ENCODE measurements at regions not wholly inside any gene's neighbourhood (a gene's known extent, or its start where the extent isn't known, plus 50 kb on each side); places are given as distances from the start of the nearest gene placed in this dataset.
A peak's percentile ranks its signal among the peaks of the same experiment; 100 is the strongest.
"Not testable (repeated sequence)": the region's sequence is repeated elsewhere in the genome, so short reads cannot be mapped to it uniquely, and the experiment has no call there.

- Histone ChIP-seq H3K4me2 (ENCODE audit: control insufficient read depth, extremely low read depth, insufficient read depth, low read depth, low read length) (no peak overlapping the region), H3K4me1 (ENCODE audit: control insufficient read depth, extremely low read depth, insufficient read depth, low read length) (no peaks in the 10 kb centered on the region), H3K9ac (ENCODE audit: control insufficient read depth, extremely low read depth, insufficient read depth, low read length) (no peak overlapping the region), H3K79me2 (ENCODE audit: control insufficient read depth, insufficient read depth, low read length) (no peaks in the 10 kb centered on the region), H3K9me3 (ENCODE audit: control insufficient read depth, low read depth, low read length) (no peaks in the 10 kb centered on the region), H3K4me3 (ENCODE audit: control insufficient read depth in 2 of 3, extremely low read depth in 1 of 3, insufficient read depth in 2 of 3, low read depth in 1 of 3, low read length in 3 of 3) (no peak overlapping the region), H3K27ac (ENCODE audit: control insufficient read depth, insufficient read depth, low read length) (no peak overlapping the region), H4K20me1 (ENCODE audit: control insufficient read depth, extremely low read depth, insufficient read depth, low read length) (no peaks in the 10 kb centered on the region), H3K9me1 (ENCODE audit: control insufficient read depth, extremely low read depth, insufficient read depth, low read length) (no peaks in the 10 kb centered on the region), H2AFZ (ENCODE audit: control insufficient read depth, low read length) (no peak overlapping the region), H3K36me3 (ENCODE audit: control insufficient read depth in 2 of 2, extremely low read depth in 1 of 2, insufficient read depth in 2 of 2, low read length in 2 of 2) (no peaks in the 10 kb centered on the region), H3K27me3 (ENCODE audit: control insufficient read depth, extremely low read depth, insufficient read depth, low read length) (no peaks in the 10 kb centered on the region)
- FAIRE-seq (no peak), DNase-seq (ENCODE audit: low read depth, low spot score) (no peak)
- TF ChIP-seq EZH2 (IDR thresholded peaks at IDR 0.05; ENCODE audit: low read length) (no peak), CTCF (optimal IDR thresholded peaks at IDR 0.05 in 1 of 3, IDR thresholded peaks at IDR 0.05 in 1 of 3, conservative IDR thresholded peaks at IDR 0.05 in 1 of 3; ENCODE audit: extremely low read depth in 1 of 3, insufficient read depth in 2 of 3, low read length in 3 of 3) (peak in 1 of 3 experiments; percentile 5)
- dilution Hi-C loops (cut with MboI; ENCODE audit: extremely low pct_ligation_motif_present, low sequenced_read_pairs): no loop called here
Observed at GRCh38 chr15:53811530-53811929, 52.1 kb upstream of the WDR72 start.

- FAIRE-seq; dilution Hi-C loops (cut with MboI; ENCODE audit: extremely low pct_ligation_motif_present, low sequenced_read_pairs): not testable (repeated sequence)
Observed at GRCh38 chr15:53810306-53810705, 50.8 kb upstream of the WDR72 start.

More at GRCh38 chr15:53810306-53810705, 50.8 kb upstream of the WDR72 start:
- not testable (repeated sequence) for H3K4me3 ChIP-seq (ENCODE audit: control insufficient read depth in 2 of 3, extremely low read depth in 1 of 3, insufficient read depth in 2 of 3, low read depth in 1 of 3, low read length in 3 of 3); H3K9me3 ChIP-seq (ENCODE audit: control insufficient read depth, low read depth, low read length); H3K4me2 ChIP-seq (ENCODE audit: control insufficient read depth, extremely low read depth, insufficient read depth, low read depth, low read length); H3K9me1 ChIP-seq (ENCODE audit: control insufficient read depth, extremely low read depth, insufficient read depth, low read length); DNase-seq (ENCODE audit: low read depth, low spot score); H3K27me3 ChIP-seq (ENCODE audit: control insufficient read depth, extremely low read depth, insufficient read depth, low read length); H3K4me1 ChIP-seq (ENCODE audit: control insufficient read depth, extremely low read depth, insufficient read depth, low read length); H3K27ac ChIP-seq (ENCODE audit: control insufficient read depth, insufficient read depth, low read length); H3K9ac ChIP-seq (ENCODE audit: control insufficient read depth, extremely low read depth, insufficient read depth, low read length); H3K79me2 ChIP-seq (ENCODE audit: control insufficient read depth, insufficient read depth, low read length); H2AFZ ChIP-seq (ENCODE audit: control insufficient read depth, low read length); H3K36me3 ChIP-seq (ENCODE audit: control insufficient read depth in 2 of 2, extremely low read depth in 1 of 2, insufficient read depth in 2 of 2, low read length in 2 of 2); H4K20me1 ChIP-seq (ENCODE audit: control insufficient read depth, extremely low read depth, insufficient read depth, low read length)

Small RNA genes lying in the stretch of these regions (small RNA-seq; reads per million reads assigned to genes)
- 0 reads per million in 3 experiments for gene AC084759.1 (ENCODE audit: insufficient read length in 3 of 3, low read depth in 3 of 3, low replicate concordance in 1 of 3)
